Stimulated activated CD8-positive, alpha-beta memory T cell treated with anti-CD3 and anti-CD28 coated beads, Interleukin-2, amount 100 ng/mL, for 48 hours (primary cell): ENCODE measurements at regions not wholly inside any gene's neighbourhood (a gene's known extent, or its start where the extent isn't known, plus 50 kb on each side); places are given as distances from the start of the nearest gene placed in this dataset.
"Not testable (repeated sequence)": the region's sequence is repeated elsewhere in the genome, so short reads cannot be mapped to it uniquely, and the experiment has no call there.

ENCODE experiments used
- DNase-seq, 2 donors: peaks; one replicate each; pipeline ENCODE4 v3.0.0-alpha.2; 2020; ENCODE audit warnings: low read depth in 2 of 2

DNA sequence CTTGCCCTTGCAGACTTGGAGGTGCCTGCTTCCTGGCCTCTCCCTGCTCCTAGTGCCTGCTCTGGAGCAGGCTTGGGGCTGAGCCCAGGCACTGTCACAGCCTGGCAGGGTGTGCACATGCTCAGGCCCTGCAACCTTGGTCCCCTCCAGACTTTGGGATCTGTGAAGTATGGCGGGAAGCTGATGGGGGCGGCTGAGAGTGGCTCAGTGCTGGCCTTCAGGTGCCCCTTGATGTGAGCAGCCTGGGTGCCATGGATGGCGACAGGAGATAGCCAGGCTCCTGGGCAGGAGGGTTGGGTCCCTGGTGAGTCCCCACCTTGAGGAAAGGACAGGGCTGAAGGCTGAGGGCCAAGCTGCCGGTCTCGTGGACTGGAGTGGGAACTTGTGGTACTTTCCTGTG is 700.4 kb upstream of the KCND2 start:
- no peak for DNase-seq

DNA sequence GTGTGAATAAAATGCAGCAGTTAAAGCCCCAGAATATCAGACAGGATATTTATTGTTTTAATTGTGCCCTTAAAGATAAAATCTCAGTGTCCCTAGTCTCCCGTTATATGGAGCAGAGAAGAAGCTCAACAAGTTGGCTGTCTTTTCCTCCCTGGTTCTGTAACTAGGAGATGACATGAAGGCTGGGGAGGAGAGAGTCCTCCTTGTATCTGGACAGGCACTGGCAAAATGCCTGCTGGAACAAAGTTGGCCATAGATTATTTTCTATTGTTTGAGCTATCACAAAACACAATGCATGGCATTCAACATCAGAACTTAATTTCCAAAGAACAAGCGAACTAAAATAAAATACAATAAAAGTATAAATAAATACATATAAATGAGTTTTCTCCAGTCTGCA is 694.9 kb upstream of the KCND2 start:
- DNase-seq = no peak

DNA sequence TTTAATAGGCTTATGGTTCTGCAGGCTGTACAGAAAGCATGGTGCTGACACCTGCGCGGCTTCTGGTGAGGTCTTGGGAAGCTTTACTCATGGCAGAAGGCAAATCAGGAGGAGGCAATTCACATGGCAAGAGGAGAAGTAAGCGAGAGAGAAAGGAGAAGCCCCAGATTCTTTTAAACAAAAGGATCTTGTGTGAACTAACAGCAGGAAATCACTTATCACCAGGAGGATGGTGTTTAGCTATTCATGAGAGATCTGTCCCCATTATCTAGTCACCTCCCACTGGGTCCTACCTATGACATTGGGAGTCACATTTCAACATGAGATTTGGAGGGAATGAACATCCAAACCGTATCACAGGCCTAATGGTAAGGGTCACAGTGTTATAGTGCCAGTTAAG is 678.0 kb upstream of the KCND2 start:
- no peak for DNase-seq

DNA sequence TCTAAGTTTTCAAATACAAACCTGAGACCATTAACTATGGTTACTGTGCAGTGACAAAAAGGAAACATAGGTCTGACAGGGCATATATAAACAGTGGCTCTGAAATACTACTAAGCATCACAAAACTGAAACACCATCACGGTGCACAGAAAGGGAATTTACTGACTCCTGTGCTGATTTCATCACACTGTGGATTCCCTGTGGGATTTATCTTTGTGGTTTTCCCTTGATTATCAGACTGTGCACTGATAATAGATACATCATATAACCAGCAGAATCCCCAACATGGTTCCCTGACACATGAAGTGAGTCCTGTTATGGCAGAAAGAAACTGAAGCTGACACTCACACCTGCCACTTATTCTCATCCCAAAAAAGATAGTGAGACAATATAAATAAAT is 676.3 kb upstream of the KCND2 start:
- DNase-seq = no peak

DNA sequence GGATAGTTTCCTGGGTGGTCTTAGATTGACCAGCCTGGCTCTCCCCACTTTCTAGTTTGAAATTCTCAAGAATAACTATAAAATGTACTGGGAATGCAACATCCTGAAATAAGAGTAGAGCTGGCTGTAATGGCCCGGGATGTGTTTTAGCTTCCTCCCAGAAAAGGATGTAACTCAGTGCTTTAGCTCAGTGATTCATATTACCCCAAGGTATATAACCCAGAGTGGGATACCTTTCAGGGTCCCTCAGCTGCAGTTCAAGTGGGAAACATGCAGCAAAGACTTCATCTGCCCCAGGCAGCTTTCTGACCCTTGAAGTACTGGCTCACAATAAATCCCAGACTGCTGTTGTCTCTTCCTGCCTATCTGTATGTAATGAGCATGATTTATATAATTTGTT is 666.7 kb upstream of the KCND2 start:
- no peak for DNase-seq

DNA sequence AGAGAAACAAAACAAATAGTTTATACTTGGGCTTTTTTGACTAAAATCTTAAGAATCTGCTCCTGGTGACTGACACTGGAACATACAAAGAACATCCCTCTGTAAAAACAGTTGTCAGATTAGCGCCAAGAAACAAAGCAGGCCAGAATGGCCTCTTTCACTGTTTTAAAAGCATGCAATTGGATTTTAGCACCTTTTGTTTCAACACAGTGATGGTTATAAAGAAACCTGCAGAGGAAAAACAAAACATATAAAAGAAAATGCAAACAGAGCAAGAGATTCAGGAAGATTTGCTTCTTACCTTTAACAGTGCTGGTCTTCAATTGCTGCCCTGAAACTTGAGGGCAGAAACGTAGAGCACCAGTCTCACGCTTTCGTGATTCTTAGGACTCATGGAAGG is 652.2 kb upstream of the KCND2 start:
- no peak for DNase-seq

DNA sequence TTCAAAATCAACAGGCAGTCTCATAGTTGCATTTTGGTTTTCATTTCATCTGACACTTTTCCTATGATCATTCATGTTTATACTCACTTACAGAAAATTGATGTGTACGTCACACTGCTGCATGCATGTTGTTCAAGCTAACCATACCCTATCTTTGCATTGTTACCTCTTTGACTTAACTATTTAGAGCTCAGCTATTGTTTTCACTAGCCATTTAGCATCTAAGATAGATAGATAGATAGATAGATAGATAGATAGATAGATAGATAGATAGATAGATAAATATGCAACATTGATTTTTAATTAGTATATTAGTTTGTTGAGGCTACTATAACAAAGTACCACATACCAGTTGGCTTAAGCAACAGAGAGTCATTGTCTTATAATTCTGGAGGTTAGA is 649.5 kb upstream of the KCND2 start:
- no peak for DNase-seq

DNA sequence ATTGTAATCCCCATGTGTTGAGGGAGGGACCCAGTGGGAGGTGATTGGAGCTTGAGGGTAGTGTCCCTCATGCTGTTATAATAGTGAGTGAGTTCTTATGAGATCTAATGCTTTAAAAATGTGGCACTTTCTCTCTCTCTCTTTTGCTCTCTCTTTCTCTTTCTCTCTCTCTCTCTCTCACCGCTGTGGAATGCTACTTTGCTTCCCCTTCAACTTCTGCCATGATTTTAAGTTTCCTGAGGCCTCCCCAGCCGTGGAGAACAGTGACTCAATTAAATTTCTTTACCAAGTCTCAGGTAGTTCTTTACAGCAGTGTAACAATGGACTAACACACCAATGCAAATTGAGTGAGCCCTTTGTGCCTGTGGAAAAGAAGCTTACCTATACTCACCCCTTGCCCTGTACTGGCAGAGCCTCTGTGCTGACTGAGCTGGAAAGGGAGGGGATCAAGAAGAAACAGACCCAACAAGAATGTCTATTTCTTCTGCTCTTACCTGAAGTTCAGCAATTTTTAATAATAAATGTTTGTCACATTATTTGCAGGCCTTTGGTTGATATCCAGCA is 642.5 kb upstream of the KCND2 start:
- DNase-seq = no peak

DNA sequence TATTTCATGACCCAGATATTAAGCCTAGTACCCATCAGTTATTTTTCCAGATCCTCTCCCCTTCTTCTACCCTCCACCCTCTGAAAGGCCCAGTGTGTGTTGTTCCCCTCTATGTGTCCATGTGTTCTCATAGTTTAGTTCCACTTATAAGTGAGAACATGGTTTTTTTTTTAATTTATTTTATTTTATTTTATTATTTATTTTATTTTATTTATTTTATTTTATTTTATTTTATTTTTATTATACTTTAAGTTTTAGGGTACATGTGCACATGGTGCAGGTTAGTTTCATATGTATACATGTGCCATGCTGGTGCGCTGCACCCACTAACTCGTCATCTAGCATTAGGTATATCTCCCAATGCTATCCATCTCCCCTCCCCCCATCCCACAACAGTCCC is 639.2 kb upstream of the KCND2 start:
- not testable (repeated sequence) for DNase-seq

DNA sequence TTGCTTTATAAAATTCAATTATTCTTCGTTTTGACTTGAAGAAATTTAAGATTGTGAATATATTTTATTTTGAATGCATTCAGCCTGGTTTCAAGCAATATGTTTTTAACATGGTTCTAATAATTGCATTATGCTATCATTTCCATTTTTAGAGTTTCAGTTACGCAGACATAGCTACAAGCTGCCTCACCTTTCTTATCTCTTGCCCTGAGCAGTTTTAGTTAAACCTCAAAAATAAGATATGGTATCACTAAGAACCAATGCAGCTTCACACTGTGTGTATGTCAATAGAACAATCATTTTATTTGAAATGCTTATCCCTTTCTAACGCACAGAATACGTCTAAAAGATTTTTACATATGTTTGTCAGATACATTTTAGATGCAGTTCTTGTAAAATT is 632.6 kb upstream of the KCND2 start:
- no peak for DNase-seq

DNA sequence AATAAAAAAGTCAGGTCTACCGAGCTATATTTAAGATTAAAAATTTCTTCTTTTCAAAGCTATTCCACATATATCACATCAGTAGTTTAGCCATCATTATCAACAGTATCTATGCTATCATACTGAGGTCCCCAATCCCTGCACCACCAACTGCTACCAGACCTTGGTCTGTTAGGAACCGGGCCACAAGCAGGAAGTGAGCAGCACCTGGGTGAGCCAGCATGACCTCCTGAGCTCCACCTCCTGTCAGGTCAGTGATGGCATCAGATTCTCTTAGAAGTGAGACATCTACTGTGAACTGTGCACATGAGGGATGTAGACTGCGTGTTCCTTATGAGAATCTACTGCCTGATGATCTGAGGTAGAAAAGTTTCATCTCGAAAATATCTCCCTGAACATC is 632.1 kb upstream of the KCND2 start:
- DNase-seq = no peak

DNA sequence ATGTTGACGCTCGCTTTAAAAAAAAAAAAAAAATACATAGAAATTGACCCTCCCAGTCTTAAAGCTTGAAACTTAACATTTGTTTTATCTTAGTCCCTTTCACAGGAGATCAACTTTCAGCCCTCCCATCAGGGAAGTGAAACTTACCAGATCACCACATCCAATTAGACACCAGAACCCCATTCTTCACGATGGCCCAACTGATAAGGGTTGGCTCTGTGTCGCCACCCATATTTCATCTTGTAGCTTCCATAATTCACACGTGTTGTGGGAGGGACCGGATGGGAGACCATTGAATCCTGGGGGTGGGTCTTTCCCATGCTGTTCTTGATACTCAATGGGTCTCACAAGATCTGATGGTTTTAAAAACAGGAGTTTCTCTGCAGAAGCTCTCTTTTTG is 629.4 kb upstream of the KCND2 start:
- DNase-seq = no peak

DNA sequence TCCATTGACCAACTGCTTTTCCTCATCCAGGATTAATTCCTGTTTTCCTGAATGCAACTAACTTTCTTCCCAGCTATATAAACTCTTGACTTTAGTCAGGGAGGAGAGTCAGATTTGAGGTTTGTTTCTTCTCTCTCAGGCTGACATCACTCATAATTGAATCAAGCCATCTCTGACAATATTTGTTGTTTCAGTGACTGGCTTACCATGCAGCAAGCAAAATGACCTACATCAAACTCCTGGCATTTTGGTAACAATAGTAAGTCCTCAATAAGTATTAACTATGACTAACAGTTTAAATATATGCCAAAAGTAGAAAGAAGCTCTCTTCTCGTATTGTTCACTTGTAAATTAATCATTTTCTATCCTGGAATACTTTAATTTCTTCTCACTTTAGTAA is 625.7 kb upstream of the KCND2 start:
- DNase-seq = no peak

DNA sequence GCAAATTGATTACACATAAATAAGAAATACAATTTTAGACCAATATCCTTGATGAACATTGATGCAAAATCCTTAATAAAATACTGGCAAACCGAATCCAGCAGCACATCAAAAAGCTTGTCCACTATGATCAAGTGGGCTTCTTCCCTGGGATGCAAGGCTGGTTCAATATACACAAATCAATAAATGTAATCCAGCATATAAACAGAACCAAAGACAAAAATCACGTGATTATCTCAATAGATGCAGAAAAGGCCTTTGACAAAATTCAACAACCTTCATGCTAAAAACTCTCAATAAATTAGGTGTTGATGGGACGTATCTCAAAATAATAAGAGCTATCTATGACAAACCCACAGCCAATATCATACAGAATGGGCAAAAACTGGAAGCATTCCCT is 624.2 kb upstream of the KCND2 start:
- DNase-seq = not testable (repeated sequence)

DNA sequence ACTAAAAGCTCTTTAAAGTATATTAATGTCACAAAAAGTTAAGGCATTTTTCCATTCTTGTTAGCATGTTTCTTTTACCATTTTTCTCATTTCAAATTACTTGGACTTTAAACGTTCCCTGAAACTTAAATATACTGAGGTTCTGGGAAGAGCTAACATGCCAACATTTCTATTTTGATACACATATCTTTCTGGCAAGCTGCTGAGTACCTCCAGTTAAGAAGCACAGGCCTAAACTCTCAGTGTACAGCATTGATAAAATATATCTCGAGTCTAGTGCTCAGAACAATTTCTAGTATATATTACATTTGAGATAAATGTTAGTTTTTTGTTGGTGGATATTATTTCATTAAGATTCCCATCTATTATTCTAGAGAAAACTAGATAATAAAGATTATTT is 612.9 kb upstream of the KCND2 start:
- DNase-seq = no peak

DNA sequence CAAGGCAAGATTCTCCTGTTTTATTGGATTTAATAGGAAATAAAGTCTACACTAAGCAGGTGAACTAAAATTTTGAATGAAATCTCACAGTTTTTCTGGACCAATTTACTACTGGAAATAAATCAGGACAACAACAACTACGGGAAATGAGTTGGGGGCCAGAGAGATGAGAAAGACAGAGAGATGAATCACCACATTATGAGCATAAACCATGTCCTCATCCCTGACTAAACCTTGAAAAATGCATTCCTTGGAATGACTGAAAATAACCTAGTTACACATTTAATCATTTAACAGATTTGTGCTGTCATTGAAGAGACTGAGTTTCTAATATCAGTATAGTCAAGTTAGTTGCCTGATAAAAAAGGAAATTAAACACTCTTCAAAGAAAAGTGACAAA is 608.4 kb upstream of the KCND2 start:
- no peak for DNase-seq

DNA sequence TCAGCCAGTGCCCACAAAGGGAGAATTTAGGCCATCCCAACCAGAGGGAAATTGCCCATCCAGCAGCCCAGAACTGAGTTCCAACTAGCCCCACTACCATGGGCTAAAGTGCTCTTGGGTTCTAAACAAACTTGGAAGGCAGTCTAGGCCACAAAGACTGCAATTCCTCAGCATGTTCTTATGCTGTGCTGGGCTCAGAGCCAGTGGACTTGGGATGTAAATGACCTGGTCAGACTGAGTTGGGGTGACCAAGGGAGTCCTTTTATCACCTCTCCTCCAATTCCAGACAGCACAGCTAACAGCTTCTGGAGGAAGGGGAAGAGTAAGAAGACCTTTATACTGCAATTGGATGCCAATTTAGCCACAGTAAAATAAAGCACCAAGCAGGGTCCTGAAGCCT is 607.2 kb upstream of the KCND2 start:
- no peak for DNase-seq

DNA sequence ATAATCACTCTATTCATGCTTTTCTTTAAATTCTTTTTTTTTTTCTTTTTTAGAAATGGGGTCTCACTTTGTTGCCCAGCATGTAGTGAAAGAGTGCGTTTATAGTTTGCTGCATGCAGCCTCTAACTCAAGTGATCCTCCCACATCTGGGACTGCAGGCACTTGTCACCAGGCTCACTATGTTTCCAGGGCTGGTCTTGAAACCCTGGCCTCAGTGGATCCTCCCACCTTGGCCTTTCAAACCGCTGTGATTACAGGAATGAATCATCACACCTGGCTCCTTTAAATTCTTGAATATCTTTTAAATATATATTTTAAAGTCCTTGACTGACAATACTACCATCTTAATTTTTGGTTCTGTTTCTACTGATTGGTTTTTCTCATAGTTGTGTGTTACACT is 591.6 kb upstream of the KCND2 start:
- DNase-seq = no peak

DNA sequence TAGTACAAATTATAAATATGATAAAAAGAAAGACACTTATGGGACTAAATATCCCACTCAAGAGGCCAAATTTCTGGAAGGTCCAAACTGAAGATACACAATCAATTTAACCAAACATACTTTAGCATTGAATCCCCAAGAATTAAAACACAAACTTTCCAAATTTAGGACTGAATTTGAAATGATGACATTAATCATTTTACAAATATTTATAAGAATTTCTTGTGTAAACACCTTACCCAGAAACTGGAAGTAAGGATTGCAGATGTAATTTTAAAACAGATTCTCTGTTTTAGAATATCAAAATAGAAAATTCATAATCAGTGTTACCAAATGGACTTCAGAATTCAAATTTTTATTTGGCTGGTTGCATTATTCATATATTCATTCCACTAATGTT is 588.2 kb upstream of the KCND2 start:
- no peak for DNase-seq

DNA sequence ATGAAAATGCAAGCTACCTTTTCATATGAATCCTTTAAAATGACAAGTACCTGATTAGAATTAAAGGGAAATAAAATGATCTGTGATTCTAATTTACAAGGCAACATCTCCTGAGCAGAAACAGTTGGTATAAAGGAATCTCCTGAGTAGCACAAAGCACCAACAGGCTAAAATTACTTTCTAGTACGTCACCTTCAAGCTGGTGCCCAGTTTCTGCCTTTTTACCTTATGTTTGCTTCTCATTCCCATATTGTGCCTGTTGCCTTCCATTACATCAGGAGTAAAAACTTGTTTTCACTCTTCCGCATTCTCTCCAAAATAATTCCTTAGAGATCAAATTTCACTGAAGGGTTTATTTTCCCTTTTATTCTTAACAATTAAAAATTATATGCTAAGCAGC is 587.1 kb upstream of the KCND2 start:
- no peak for DNase-seq

DNA sequence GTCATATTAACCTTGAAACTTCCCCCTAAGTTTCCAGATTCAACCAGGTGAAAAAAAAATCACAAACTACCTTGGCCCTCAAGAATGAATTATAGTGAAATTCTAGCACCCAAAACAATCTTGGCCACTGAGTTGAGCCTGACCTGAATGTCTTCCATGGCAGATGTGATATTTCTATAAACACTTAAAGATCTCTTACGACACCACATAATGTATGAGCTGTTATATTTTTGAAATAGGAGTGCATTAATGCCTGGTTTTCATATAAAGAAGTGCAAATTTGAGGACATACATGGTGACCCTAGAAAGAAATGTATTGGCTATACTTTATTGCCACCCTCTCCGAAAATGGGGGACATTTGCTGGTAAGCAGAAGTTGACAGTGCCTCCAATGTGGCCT is 584.1 kb upstream of the KCND2 start:
- no peak for DNase-seq

DNA sequence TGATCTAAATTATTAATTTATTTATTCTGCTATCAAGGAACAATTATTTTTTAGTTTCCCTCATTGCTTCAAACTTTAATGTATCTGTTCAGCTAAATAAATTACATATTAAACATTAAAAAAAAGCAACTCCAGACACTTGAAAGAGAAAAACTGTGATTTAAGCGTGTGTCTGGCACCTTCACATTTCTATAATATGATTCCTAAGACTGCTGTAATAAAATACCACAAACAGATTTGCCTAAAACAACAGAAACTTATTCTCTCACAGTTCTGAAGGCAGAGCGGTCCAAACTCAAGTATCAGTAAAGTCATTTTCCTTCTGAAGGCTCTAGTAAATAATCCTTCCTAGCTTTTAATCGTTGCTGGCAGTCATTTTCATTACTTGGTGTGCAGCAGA is 580.4 kb upstream of the KCND2 start:
- DNase-seq = no peak

DNA sequence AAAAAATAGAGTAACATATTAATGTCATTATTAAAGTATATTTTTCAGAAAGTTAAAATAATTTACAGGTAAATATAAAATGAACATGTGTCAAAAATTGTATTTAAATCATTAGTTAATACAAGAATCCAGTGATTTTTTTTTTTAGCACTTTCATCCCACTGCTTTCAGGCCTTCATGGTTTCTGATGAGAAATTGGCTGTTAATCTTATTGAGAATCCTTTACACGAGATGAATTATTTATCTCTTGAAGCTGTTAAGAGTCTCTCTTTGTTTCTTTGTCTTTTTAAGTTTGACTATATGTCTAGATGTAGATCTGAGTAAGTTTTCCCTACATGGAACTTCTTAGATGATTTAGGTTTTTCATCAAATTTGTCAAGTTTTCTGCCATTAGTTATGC is 578.5 kb upstream of the KCND2 start:
- no peak for DNase-seq

DNA sequence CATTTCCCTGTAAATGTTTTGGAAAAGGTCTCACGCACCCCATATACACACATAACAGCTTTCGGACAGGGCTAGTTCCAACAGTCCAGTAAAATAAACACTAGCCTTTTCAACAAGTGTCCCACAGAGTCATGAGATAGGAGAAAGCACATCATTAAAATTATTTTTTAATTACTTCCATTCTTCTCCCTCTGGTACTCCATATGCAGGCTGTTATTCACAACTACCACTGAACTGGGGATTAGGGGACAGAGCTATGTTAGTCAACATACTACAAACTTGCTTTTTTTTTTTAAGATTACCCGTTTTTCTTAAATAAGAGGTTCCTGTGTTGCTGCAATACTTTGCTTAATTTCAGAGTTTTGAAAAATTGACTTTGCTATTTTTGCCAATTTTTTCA is 576.6 kb upstream of the KCND2 start:
- DNase-seq = no peak

DNA sequence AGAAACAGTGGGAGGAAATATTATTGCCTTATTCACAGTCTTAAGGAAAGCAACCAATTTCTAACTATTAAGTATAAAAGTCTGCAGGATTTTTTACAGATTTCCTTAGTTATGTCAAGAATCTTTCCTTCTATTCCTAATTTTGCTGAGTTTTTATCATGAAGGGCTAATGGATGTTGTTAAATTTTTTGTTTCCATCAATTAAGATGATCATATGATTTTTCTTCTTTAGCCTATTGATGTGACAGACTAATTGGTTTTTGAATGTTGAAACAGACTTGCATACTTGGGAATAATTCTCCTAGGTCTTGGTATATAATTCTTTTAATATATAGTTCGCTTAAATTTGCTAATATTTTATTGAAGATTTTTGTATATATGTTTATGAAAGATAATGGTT is 569.1 kb upstream of the KCND2 start:
- DNase-seq = no peak
